ENCODE measurements at regions not wholly inside any gene's neighbourhood (a gene's known extent, or its start where the extent isn't known, plus 50 kb on each side); places are given as distances from the start of the nearest gene placed in this dataset.

DNA sequence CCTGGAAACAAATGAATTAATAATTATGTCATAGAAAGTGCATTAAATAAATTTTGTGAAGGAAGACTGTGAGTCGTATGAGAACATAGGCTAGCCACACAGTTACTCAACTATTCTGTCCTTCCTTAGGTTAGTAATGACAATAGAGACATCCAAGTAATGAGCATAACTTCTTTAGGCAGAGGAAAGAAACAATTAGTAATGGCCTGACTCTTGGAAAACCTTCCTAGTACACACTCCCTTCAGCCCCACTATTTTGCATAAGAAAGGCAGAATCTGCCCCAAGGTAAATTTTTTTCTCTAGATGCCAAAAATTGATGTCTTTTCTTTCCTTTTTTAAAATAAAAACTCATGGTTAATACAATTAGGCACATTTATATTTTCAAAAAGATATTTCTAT, 1619.0 kb upstream of the WWC1 start:
- no peak for TF ChIP-seq EZH2 (IDR thresholded peaks at IDR 0.05; ENCODE audit: borderline replicate concordance, insufficient read depth, low read depth, low read length, poor library complexity, severe bottlenecking)
- TF ChIP-seq, protein P1, sequence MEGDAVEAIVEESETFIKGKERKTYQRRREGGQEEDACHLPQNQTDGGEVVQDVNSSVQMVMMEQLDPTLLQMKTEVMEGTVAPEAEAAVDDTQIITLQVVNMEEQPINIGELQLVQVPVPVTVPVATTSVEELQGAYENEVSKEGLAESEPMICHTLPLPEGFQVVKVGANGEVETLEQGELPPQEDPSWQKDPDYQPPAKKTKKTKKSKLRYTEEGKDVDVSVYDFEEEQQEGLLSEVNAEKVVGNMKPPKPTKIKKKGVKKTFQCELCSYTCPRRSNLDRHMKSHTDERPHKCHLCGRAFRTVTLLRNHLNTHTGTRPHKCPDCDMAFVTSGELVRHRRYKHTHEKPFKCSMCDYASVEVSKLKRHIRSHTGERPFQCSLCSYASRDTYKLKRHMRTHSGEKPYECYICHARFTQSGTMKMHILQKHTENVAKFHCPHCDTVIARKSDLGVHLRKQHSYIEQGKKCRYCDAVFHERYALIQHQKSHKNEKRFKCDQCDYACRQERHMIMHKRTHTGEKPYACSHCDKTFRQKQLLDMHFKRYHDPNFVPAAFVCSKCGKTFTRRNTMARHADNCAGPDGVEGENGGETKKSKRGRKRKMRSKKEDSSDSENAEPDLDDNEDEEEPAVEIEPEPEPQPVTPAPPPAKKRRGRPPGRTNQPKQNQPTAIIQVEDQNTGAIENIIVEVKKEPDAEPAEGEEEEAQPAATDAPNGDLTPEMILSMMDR (IDR thresholded peaks at IDR 0.05) = no peak
- no CpG with 5 or more reads among the region's 1 CpG for WGBS (ENCODE audit: insufficient coverage)

DNA sequence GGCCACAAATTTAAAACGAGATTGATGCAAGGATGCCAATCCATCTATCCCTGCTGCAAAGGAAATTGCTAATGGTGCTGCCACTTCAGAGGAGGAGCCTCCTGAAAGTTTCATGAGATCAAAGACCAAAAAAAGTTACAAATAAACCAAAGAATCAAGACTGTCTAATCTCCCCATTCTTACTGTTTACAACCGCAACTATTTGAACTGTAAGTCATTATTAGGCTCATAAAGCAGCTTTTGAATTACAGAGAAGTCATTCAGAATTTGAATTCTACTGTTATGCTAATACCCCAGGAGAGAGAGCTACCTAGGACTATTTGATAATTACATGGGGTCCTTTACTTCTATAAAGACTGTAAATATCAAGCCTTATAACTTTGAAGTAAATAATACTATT, 1613.6 kb upstream of the WWC1 start:
- no peaks in the 10 kb centered on the region for H4K20me1 ChIP-seq (ENCODE audit: control insufficient read depth, insufficient read depth, low read length, poor library complexity, severe bottlenecking)
- TF ChIP-seq, protein P1 (IDR thresholded peaks at IDR 0.05) = no peak
- no peak for TF ChIP-seq EZH2 (IDR thresholded peaks at IDR 0.05; ENCODE audit: borderline replicate concordance, insufficient read depth, low read depth, low read length, poor library complexity, severe bottlenecking)
- no peak overlapping the region for H2AFZ ChIP-seq (ENCODE audit: insufficient read depth, low read depth, low read length, poor library complexity, severe bottlenecking)
- H3K27me3 ChIP-seq (replicated peaks in 1 of 4; ENCODE audit: control extremely low read depth in 1 of 4, control insufficient read depth in 3 of 4, insufficient read depth in 4 of 4, low read length in 3 of 4) = no peaks in the 10 kb centered on the region
- Mint-ChIP-seq H3K27ac (no peak overlapping the region), H3K4me3 (no peak overlapping the region), H3K9me3 (ENCODE audit: insufficient read depth) (no peaks in the 10 kb centered on the region), H3K4me1 (no peaks in the 10 kb centered on the region), H3K27me3 (no peaks in the 10 kb centered on the region)
- H3K4me2 ChIP-seq (replicated peaks; ENCODE audit: low read depth, low read length, poor library complexity, severe bottlenecking) = no peak overlapping the region
- no peaks in the 10 kb centered on the region for H3K36me3 ChIP-seq (replicated peaks in 1 of 2; ENCODE audit: control extremely low read depth in 1 of 2, control insufficient read depth in 1 of 2, extremely low read depth in 1 of 2, insufficient read depth in 2 of 2, low read length in 1 of 2)
- H3K9ac ChIP-seq (ENCODE audit: low read length) = no peak overlapping the region
- intact Hi-C loops (cut with micrococcal nuclease) = no loop called here
- H3K9me3 ChIP-seq (ENCODE audit: control extremely low read depth in 1 of 3, control insufficient read depth in 2 of 3, insufficient read depth in 1 of 3, low read length in 2 of 3) = peaks cover 0 to 6% (median 0%) of the 10 kb centered on the region in 3 donors
- no peaks in the 10 kb centered on the region for H3K79me2 ChIP-seq (ENCODE audit: control insufficient read depth, insufficient read depth, low read length)
- POLR2A ChIA-PET = no interaction called here
- H3K4me3 ChIP-seq (ENCODE audit: control extremely low read depth in 1 of 5, extremely low read depth in 1 of 5, insufficient read depth in 1 of 5, low read depth in 2 of 5, low read length in 4 of 5) = no peak overlapping the region
- no peak overlapping the region for H3K27ac ChIP-seq (ENCODE audit: low read length in 2 of 2)
- CTCF ChIA-PET = no interaction called here
- WGBS (ENCODE audit: insufficient coverage) = 67% methylated on average over 1 of the region's 2 CpGs
- no peak for ATAC-seq (ENCODE audit: low read depth)
- DNase-seq = no peak
- no peaks in the 10 kb centered on the region for H3K4me1 ChIP-seq (ENCODE audit: control insufficient read depth in 2 of 2, insufficient read depth in 2 of 2, low read length in 2 of 2)

More for the DNA sequence above, 1619.0 kb upstream of the WWC1 start:
- Histone ChIP-seq H3K4me3 (ENCODE audit: control extremely low read depth in 1 of 5, extremely low read depth in 1 of 5, insufficient read depth in 1 of 5, low read depth in 2 of 5, low read length in 4 of 5) (no peak overlapping the region), H3K79me2 (ENCODE audit: control insufficient read depth, insufficient read depth, low read length) (no peaks in the 10 kb centered on the region), H4K20me1 (ENCODE audit: control insufficient read depth, insufficient read depth, low read length, poor library complexity, severe bottlenecking) (no peaks in the 10 kb centered on the region), H2AFZ (ENCODE audit: insufficient read depth, low read depth, low read length, poor library complexity, severe bottlenecking) (no peak overlapping the region), H3K9me3 (ENCODE audit: control extremely low read depth in 1 of 3, control insufficient read depth in 2 of 3, insufficient read depth in 1 of 3, low read length in 2 of 3) (peaks cover 0 to 3% (median 0%) of the 10 kb centered on the region in 3 donors), H3K9ac (ENCODE audit: low read length) (no peak overlapping the region), H3K4me1 (ENCODE audit: control insufficient read depth in 2 of 2, insufficient read depth in 2 of 2, low read length in 2 of 2) (no peaks in the 10 kb centered on the region), H3K27me3 (replicated peaks in 1 of 4; ENCODE audit: control extremely low read depth in 1 of 4, control insufficient read depth in 3 of 4, insufficient read depth in 4 of 4, low read length in 3 of 4) (no peaks in the 10 kb centered on the region), H3K36me3 (replicated peaks in 1 of 2; ENCODE audit: control extremely low read depth in 1 of 2, control insufficient read depth in 1 of 2, extremely low read depth in 1 of 2, insufficient read depth in 2 of 2, low read length in 1 of 2) (no peaks in the 10 kb centered on the region), H3K4me2 (replicated peaks; ENCODE audit: low read depth, low read length, poor library complexity, severe bottlenecking) (no peak overlapping the region), H3K27ac (ENCODE audit: low read length in 2 of 2) (no peak overlapping the region)
- DNase-seq (no peak), ATAC-seq (ENCODE audit: low read depth) (no peak)
- H3K27me3 Mint-ChIP-seq = no peaks in the 10 kb centered on the region
- H3K4me3 Mint-ChIP-seq = no peak overlapping the region
- no peaks in the 10 kb centered on the region for H3K4me1 Mint-ChIP-seq
- ChIA-PET POLR2A (no interaction called here), CTCF (no interaction called here)
- peaks cover 6% of the 10 kb centered on the region for H3K9me3 Mint-ChIP-seq (ENCODE audit: insufficient read depth)
- intact Hi-C loops (cut with micrococcal nuclease) = no loop called here
- no peak overlapping the region for H3K27ac Mint-ChIP-seq
